IPS-18c (cell line): ENCODE measurements at regions not wholly inside any gene's neighbourhood (a gene's known extent, or its start where the extent isn't known, plus 50 kb on each side); places are given as distances from the start of the nearest gene placed in this dataset.

Experiments used
- H3K4me3 ChIP-seq: 2 replicates; pipeline ENCODE4 v1.7.0; 2013; ENCODE audit warnings: low read depth, mild to moderate bottlenecking, low read length, moderate library complexity; ENCODE audit not compliant: insufficient read depth
- H3K9me3 ChIP-seq: one replicate; pipeline ENCODE4 v1.6.1; 2013; ENCODE audit warnings: mild to moderate bottlenecking, low read length, moderate library complexity; ENCODE audit not compliant: control insufficient read depth, insufficient read depth

GRCh38 chr4:24003926-24004325 lies 114.1 kb upstream of the PPARGC1A start:
- H3K9me3 ChIP-seq: no peaks in the 10 kb centered on the region
- no peak overlapping the region for H3K4me3 ChIP-seq

- no peak overlapping the region for H3K4me3 ChIP-seq
- no peaks in the 10 kb centered on the region for H3K9me3 ChIP-seq
These were observed 113.6 kb upstream of the PPARGC1A start for GRCh38 chr4:24003496-24003895.

- Histone ChIP-seq H3K4me3 (no peak overlapping the region), H3K9me3 (no peaks in the 10 kb centered on the region)
These were observed 112.6 kb upstream of the PPARGC1A start for GRCh38 chr4:24002330-24002966.

- H3K4me3 ChIP-seq: no peak overlapping the region
- H3K9me3 ChIP-seq: no peaks in the 10 kb centered on the region
These were observed 111.9 kb upstream of the PPARGC1A start for GRCh38 chr4:24001486-24002329.

GRCh38 chr4:24000470-24000831 lies 110.6 kb upstream of the PPARGC1A start:
- no peaks in the 10 kb centered on the region for H3K9me3 ChIP-seq
- H3K4me3 ChIP-seq: no peak overlapping the region

- no peaks in the 10 kb centered on the region for H3K9me3 ChIP-seq
- H3K4me3 ChIP-seq: no peak overlapping the region
These were observed 110.0 kb upstream of the PPARGC1A start for GRCh38 chr4:23999714-24000469.

- no peaks in the 10 kb centered on the region for H3K9me3 ChIP-seq
- no peak overlapping the region for H3K4me3 ChIP-seq
These were observed 103.5 kb upstream of the PPARGC1A start for GRCh38 chr4:23993373-23993772.

GRCh38 chr4:23991444-23991843 lies 101.6 kb upstream of the PPARGC1A start:
- H3K4me3 ChIP-seq: no peak overlapping the region

GRCh38 chr4:23986270-23986669 lies 96.4 kb upstream of the PPARGC1A start:
- Histone ChIP-seq H3K9me3 (no peaks in the 10 kb centered on the region), H3K4me3 (no peak overlapping the region)

More at GRCh38 chr4:23991444-23991843, 101.6 kb upstream of the PPARGC1A start:
- H3K9me3 ChIP-seq: no peaks in the 10 kb centered on the region

- Histone ChIP-seq H3K9me3 (no peaks in the 10 kb centered on the region), H3K4me3 (no peak overlapping the region)
These were observed 91.5 kb upstream of the PPARGC1A start for GRCh38 chr4:23981328-23981727.

- H3K9me3 ChIP-seq: no peaks in the 10 kb centered on the region
- H3K4me3 ChIP-seq: no peak overlapping the region
These were observed 89.7 kb upstream of the PPARGC1A start for GRCh38 chr4:23979534-23979933.

GRCh38 chr4:23978002-23978401 lies 88.2 kb upstream of the PPARGC1A start:
- H3K9me3 ChIP-seq: no peaks in the 10 kb centered on the region

GRCh38 chr4:23976423-23976822 lies 86.6 kb upstream of the PPARGC1A start:
- H3K4me3 ChIP-seq: no peak overlapping the region
- no peaks in the 10 kb centered on the region for H3K9me3 ChIP-seq

More at GRCh38 chr4:23978002-23978401, 88.2 kb upstream of the PPARGC1A start:
- no peak overlapping the region for H3K4me3 ChIP-seq

GRCh38 chr4:23973308-23973855 lies 83.5 kb upstream of the PPARGC1A start:
- Histone ChIP-seq H3K4me3 (no peak overlapping the region), H3K9me3 (no peaks in the 10 kb centered on the region)

- H3K9me3 ChIP-seq: no peaks in the 10 kb centered on the region
- H3K4me3 ChIP-seq: no peak overlapping the region
These were observed 83.0 kb upstream of the PPARGC1A start for GRCh38 chr4:23972805-23973204.

GRCh38 chr4:23972187-23972586 lies 82.3 kb upstream of the PPARGC1A start:
- Histone ChIP-seq H3K9me3 (no peaks in the 10 kb centered on the region), H3K4me3 (no peak overlapping the region)

GRCh38 chr4:23970201-23970850 lies 80.5 kb upstream of the PPARGC1A start:
- H3K9me3 ChIP-seq: no peaks in the 10 kb centered on the region
- no peak overlapping the region for H3K4me3 ChIP-seq
